GM19463 (cell line): ENCODE measurements at regions not wholly inside any gene's neighbourhood (a gene's known extent, or its start where the extent isn't known, plus 50 kb on each side); places are given as distances from the start of the nearest gene placed in this dataset.
A peak's percentile ranks its signal among the peaks of the same experiment; 100 is the strongest.
"Not testable (repeated sequence)": the region's sequence is repeated elsewhere in the genome, so short reads cannot be mapped to it uniquely, and the experiment has no call there.

ENCODE experiments used
- ATAC-seq: cut with Tn5 transposase; IDR thresholded peaks from one replicate; pipeline ENCODE4 v1.9.1; 2021; ENCODE audit warnings: mild to moderate bottlenecking, moderate library complexity; ENCODE audit not compliant: unreplicated experiment

GRCh38 chr10:46095943-46096342 is 49.9 kb upstream of the MSMB start:
- ATAC-seq, result not testable (repeated sequence)

GRCh38 chr10:46096446-46096845 is 50.4 kb upstream of the MSMB start:
- ATAC-seq, result no peak

GRCh38 chr10:46096909-46097575 is 51.0 kb upstream of the MSMB start:
- ATAC-seq, result no peak

- no peak for ATAC-seq
Observed at GRCh38 chr10:46097576-46098317, 51.7 kb upstream of the MSMB start.

GRCh38 chr10:46098386-46098785 is 52.3 kb upstream of the MSMB start:
- no peak for ATAC-seq

- ATAC-seq, result not testable (repeated sequence)
Observed at GRCh38 chr10:46098925-46099324, 52.9 kb upstream of the MSMB start.

- ATAC-seq, result no peak
Observed at GRCh38 chr10:46104071-46104585, 58.1 kb upstream of the MSMB start.

GRCh38 chr10:46105416-46105815 is 59.3 kb upstream of the MSMB start:
- not testable (repeated sequence) for ATAC-seq

- ATAC-seq, result peak; percentile 55
Observed at GRCh38 chr10:46105856-46106409, 59.9 kb upstream of the MSMB start.

GRCh38 chr10:46106410-46107255 is 60.6 kb upstream of the MSMB start:
- ATAC-seq, result peak; percentile 87

GRCh38 chr10:46108158-46108499 is 62.1 kb upstream of the MSMB start:
- not testable (repeated sequence) for ATAC-seq

GRCh38 chr10:46154271-46154670 is 108.2 kb upstream of the MSMB start:
- ATAC-seq, result not testable (repeated sequence)

- not testable (repeated sequence) for ATAC-seq
Observed at GRCh38 chr10:46154683-46155082, 108.6 kb upstream of the MSMB start.

GRCh38 chr10:46156866-46157265 is 110.8 kb upstream of the MSMB start:
- ATAC-seq, result not testable (repeated sequence)

GRCh38 chr10:46169736-46170135 is 117.1 kb upstream of the ANTXRL start:
- no peak for ATAC-seq

GRCh38 chr10:46170789-46171188 is 116.0 kb upstream of the ANTXRL start:
- no peak for ATAC-seq

- no peak for ATAC-seq
Observed at GRCh38 chr10:46171661-46172060, 115.1 kb upstream of the ANTXRL start.

GRCh38 chr10:46175296-46175695 is 111.5 kb upstream of the ANTXRL start:
- ATAC-seq, result no peak

GRCh38 chr10:46175831-46176230 is 111.0 kb upstream of the ANTXRL start:
- ATAC-seq, result no peak

- not testable (repeated sequence) for ATAC-seq
Observed at GRCh38 chr10:46187431-46187830, 99.4 kb upstream of the ANTXRL start.

GRCh38 chr10:46197050-46197449 is 89.7 kb upstream of the ANTXRL start:
- no peak for ATAC-seq
